Heart left ventricle (tissue), 13 donors: ENCODE measurements at regions not wholly inside any gene's neighbourhood (a gene's known extent, or its start where the extent isn't known, plus 50 kb on each side); places are given as distances from the start of the nearest gene placed in this dataset.

Experiments
- POLR2A ChIP-seq, 2 donors: fragments of 450-650 bp; IDR thresholded peaks; one replicate each; pipeline ENCODE4 v1.6.1; 2017; ENCODE audit warnings: antibody characterized with exemption in 2 of 2, mild to moderate bottlenecking in 2 of 2, moderate library complexity in 2 of 2
- TF ChIP-seq, protein P1 (sequence below), 12 donors: fragments of 200-600 bp; sonication (generic) in 4 of 12; IDR thresholded peaks; one replicate each; pipeline versions ENCODE4 v1.5.0 to v1.8.0; 2018 to 2022; ENCODE audit warnings: antibody characterized with exemption in 12 of 12, mild to moderate bottlenecking in 5 of 12
- donor health status: ischemic (EF 13 %, LVEDD 7.1; RV severe dilation, severe dysfunction).
- donor health status: DM: no; HTN: yes; CAD: no.
- donor health status: DM: no; HTN: no; CAD: no.
- donor health status: ischemic (EF 25% LVEDD 6.9; RV normal size, moderate dysfunction).
- donor health status: ischemic (EF 25% LVEDD 5.7; RV mildly dilated, moderate dysfunction).
- donor health status: ischemic (EF 35%, LVEDD 5.7; RV mildly dilated, moderate dysfunction).
- donor health status: nonischemic (EF 11% LVEDD 7.7; RV severe dilation, severe dysfunction).
- donor health status: DM: yes; HTN: yes; CAD: no.
- donor health status: PGD.
- donor health status: ischemic (EF 29% LVEDD 5.4; RV normal size, mild dysfunction).
- donor health status: nonischemic (EF 23%, LVEDD 6.1; RV moderate dilation, normal function).

DNA sequence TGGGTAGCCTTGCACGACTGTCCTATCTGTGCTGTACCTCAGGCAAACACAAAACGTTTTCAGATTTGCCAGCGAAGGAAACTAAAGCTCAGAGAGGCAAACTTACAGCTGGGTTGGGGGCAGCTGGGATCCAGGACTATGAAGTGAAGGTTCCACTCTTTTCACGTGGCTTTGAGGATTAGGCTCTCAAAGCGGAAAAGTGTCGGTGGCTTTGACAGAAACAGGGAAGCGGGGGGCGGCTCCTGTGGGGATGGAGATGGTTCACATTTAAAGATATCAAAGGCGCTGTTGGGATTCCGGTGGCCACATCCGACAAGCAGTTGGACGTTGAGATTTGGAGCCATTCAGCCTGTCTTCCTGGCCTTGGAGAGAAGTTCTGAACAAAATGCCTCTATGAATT, 958.3 kb upstream of the ZNF722 start:
- TF ChIP-seq, protein P1, sequence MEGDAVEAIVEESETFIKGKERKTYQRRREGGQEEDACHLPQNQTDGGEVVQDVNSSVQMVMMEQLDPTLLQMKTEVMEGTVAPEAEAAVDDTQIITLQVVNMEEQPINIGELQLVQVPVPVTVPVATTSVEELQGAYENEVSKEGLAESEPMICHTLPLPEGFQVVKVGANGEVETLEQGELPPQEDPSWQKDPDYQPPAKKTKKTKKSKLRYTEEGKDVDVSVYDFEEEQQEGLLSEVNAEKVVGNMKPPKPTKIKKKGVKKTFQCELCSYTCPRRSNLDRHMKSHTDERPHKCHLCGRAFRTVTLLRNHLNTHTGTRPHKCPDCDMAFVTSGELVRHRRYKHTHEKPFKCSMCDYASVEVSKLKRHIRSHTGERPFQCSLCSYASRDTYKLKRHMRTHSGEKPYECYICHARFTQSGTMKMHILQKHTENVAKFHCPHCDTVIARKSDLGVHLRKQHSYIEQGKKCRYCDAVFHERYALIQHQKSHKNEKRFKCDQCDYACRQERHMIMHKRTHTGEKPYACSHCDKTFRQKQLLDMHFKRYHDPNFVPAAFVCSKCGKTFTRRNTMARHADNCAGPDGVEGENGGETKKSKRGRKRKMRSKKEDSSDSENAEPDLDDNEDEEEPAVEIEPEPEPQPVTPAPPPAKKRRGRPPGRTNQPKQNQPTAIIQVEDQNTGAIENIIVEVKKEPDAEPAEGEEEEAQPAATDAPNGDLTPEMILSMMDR (IDR thresholded peaks at IDR 0.05): no peak
- no peak for TF ChIP-seq POLR2A (IDR thresholded peaks at IDR 0.05)
